IMR-90 (cell line): ENCODE measurements at regions not wholly inside any gene's neighbourhood (a gene's known extent, or its start where the extent isn't known, plus 50 kb on each side); places are given as distances from the start of the nearest gene placed in this dataset.

Source experiments
- ATAC-seq: fragments of 200-7000 bp; cut with Tn5 transposase; 2 replicates; pipeline ENCODE4 v1.9.1; 2020; ENCODE audit warnings: low read depth, mild to moderate bottlenecking, moderate library complexity
- BruUV-seq: library from RNA; stranded (reverse); fragments of 400-500 nt; replicated peaks from 2 replicates; lab custom pipeline; 2021; lab: Mats Ljungman, UMichigan
- CTCF ChIA-PET: fragments of 300-600 bp; formaldehyde crosslinking; extraction: SDS; loops from one replicate; lab custom pipeline; 2021; ENCODE audit warnings: antibody characterized with exemption; lab: Yijun Ruan, JAX
- POLR2A ChIA-PET: fragments of 300-600 bp; sonication (Branson Sonifier 250); formaldehyde crosslinking; loops from one replicate; lab custom pipeline; 2022; ENCODE audit warnings: antibody characterized with exemption; ENCODE audit not compliant: unreplicated experiment; lab: Charles Lee
- DNase-seq: peaks from one replicate; pipeline ENCODE4 v3.0.0; 2013
- H2AFZ ChIP-seq: replicated peaks from 2 replicates; pipeline ENCODE3; 2013; ENCODE audit warnings: low read length, mild to moderate bottlenecking; ENCODE audit not compliant: poor library complexity
- H2AK5ac ChIP-seq: 2 replicates; pipeline ENCODE4 v1.6.1; 2013; ENCODE audit warnings: low read depth, low read length, inconsistent platforms
- H2AK9ac ChIP-seq: replicated peaks from 2 replicates; pipeline ENCODE3; 2013; ENCODE audit warnings: mild to moderate bottlenecking, low read depth, low read length, moderate library complexity; ENCODE audit not compliant: poor library complexity
- H2BK120ac ChIP-seq: 2 replicates; pipeline ENCODE4 v1.6.1; 2013; ENCODE audit warnings: low read depth, low read length, inconsistent platforms
- H2BK15ac ChIP-seq: 3 replicates; pipeline ENCODE4 v1.6.1; 2013; ENCODE audit warnings: low read depth, low read length, inconsistent platforms
- H2BK20ac ChIP-seq: 2 replicates; pipeline ENCODE4 v1.6.1; 2013; ENCODE audit warnings: low read depth, mild to moderate bottlenecking, inconsistent platforms, low read length, moderate library complexity
- H2BK5ac ChIP-seq: 2 replicates; pipeline ENCODE4 v1.6.1; 2013; ENCODE audit warnings: mild to moderate bottlenecking, low read depth, low read length, inconsistent platforms; ENCODE audit not compliant: poor library complexity, severe bottlenecking
- H3K14ac ChIP-seq: replicated peaks from 2 replicates; pipeline ENCODE4 v1.6.1; 2013; ENCODE audit warnings: low read depth, low read length, inconsistent platforms
- H3K18ac ChIP-seq: 2 replicates; pipeline ENCODE4 v1.6.1; 2013; ENCODE audit warnings: low read depth, low read length, control low read depth
- H3K23ac ChIP-seq: 2 replicates; pipeline ENCODE4 v1.6.1; 2013; ENCODE audit warnings: low read depth, low read length, inconsistent platforms
- H3K27ac ChIP-seq: 2 replicates; pipeline ENCODE4 v1.5.1; 2013; ENCODE audit warnings: mild to moderate bottlenecking, control low read depth, low read length; ENCODE audit not compliant: insufficient read depth
- H3K27me3 ChIP-seq: 2 replicates; pipeline ENCODE4 v1.6.1; 2013; ENCODE audit warnings: low read length; ENCODE audit not compliant: control insufficient read depth, insufficient read depth
- H3K36me3 ChIP-seq: 2 replicates; pipeline ENCODE4 v1.6.1; 2013; ENCODE audit warnings: low read length, mixed read lengths; ENCODE audit not compliant: control insufficient read depth, insufficient read depth
- H3K4ac ChIP-seq: 2 replicates; pipeline ENCODE4 v1.6.1; 2013; ENCODE audit warnings: low read depth, low read length, inconsistent platforms
- H3K4me1 ChIP-seq: 2 replicates; pipeline ENCODE4 v1.6.1; 2013; ENCODE audit warnings: low read length, mixed read lengths; ENCODE audit not compliant: control insufficient read depth, insufficient read depth
- H3K4me2 ChIP-seq: 2 replicates; pipeline ENCODE4 v1.6.1; 2013; ENCODE audit warnings: low read depth, mild to moderate bottlenecking, control low read depth, low read length, moderate library complexity
- H3K4me3 ChIP-seq: 2 replicates; pipeline ENCODE4 v1.5.1; 2013; ENCODE audit warnings: low read depth, mild to moderate bottlenecking, control low read depth, low read length, moderate library complexity; ENCODE audit not compliant: insufficient read depth
- H3K56ac ChIP-seq: 2 replicates; pipeline ENCODE4 v1.6.1; 2013; ENCODE audit warnings: low read length, inconsistent platforms; ENCODE audit not compliant: insufficient read depth; ENCODE audit errors: extremely low read depth
- H3K79me1 ChIP-seq, 2 experiments: 2 replicates each; pipeline ENCODE4 v1.6.1; 2013; ENCODE audit warnings: low read length in 2 of 2, inconsistent platforms in 1 of 2, low read depth in 1 of 2
- H3K9ac ChIP-seq: 2 replicates; pipeline ENCODE4 v1.6.1; 2013; ENCODE audit warnings: low read depth, low read length, control low read depth
- H3K9me1 ChIP-seq: 2 replicates; pipeline ENCODE4 v1.6.1; 2013; ENCODE audit warnings: low read length, inconsistent platforms; ENCODE audit not compliant: insufficient read depth
- H3K9me3 ChIP-seq: 2 replicates; pipeline ENCODE4 v1.6.1; 2013; ENCODE audit warnings: low read length; ENCODE audit not compliant: control insufficient read depth, insufficient read depth
- H4K20me1 ChIP-seq: 2 replicates; pipeline ENCODE4 v1.6.1; 2013; ENCODE audit warnings: low read length, inconsistent platforms; ENCODE audit not compliant: insufficient read depth
- H4K5ac ChIP-seq: 2 replicates; pipeline ENCODE4 v1.6.1; 2013; ENCODE audit warnings: mild to moderate bottlenecking, low read depth, low read length, control low read depth
- H4K8ac ChIP-seq, 2 experiments: 2 replicates each; pipeline ENCODE4 v1.6.1; 2013; ENCODE audit warnings: low read depth in 2 of 2, low read length in 2 of 2, control low read depth in 1 of 2, inconsistent platforms in 1 of 2
- H4K91ac ChIP-seq: 2 replicates; pipeline ENCODE4 v1.6.1; 2013; ENCODE audit warnings: low read depth, low read length, inconsistent platforms; ENCODE audit not compliant: insufficient read depth
- CEBPB ChIP-seq: IDR thresholded peaks from 2 replicates; pipeline ENCODE4 v1.6.1; 2012; ENCODE audit warnings: low read depth, low read length, improper control_type of control experiment
- CHD1 ChIP-seq: IDR thresholded peaks from 2 replicates; pipeline ENCODE4 v1.6.1; 2012; ENCODE audit warnings: low read depth, low read length, improper control_type of control experiment
- FOS ChIP-seq: fragments of 150-350 bp; IDR thresholded peaks from 2 replicates; pipeline ENCODE4 v1.6.1; 2016; ENCODE audit warnings: low read depth, low read length
- MAFK ChIP-seq: IDR thresholded peaks from 2 replicates; pipeline ENCODE4 v1.6.1; 2012; ENCODE audit warnings: low read depth, low read length, improper control_type of control experiment
- MAZ ChIP-seq: IDR thresholded peaks from 2 replicates; pipeline ENCODE4 v1.6.1; 2012; ENCODE audit warnings: low read depth, mild to moderate bottlenecking, low read length, improper control_type of control experiment, moderate library complexity, borderline replicate concordance
- MXI1 ChIP-seq: IDR thresholded peaks from 2 replicates; pipeline ENCODE4 v1.6.1; 2012; ENCODE audit warnings: low read depth, mild to moderate bottlenecking, low read length, moderate library complexity, borderline replicate concordance
- NFE2L2 ChIP-seq: fragments of 150-350 bp; IDR thresholded peaks from 2 replicates; pipeline ENCODE4 v1.6.1; 2016; ENCODE audit warnings: low read depth, mild to moderate bottlenecking, low read length
- POLR2A ChIP-seq: IDR thresholded peaks from 2 replicates; pipeline ENCODE4 v1.6.1; 2012; ENCODE audit warnings: mild to moderate bottlenecking, low read depth, low read length
- RAD21 ChIP-seq: IDR thresholded peaks from 2 replicates; pipeline ENCODE4 v1.6.1; 2012; ENCODE audit warnings: low read length, improper control_type of control experiment
- RCOR1 ChIP-seq: IDR thresholded peaks from 2 replicates; pipeline ENCODE4 v1.6.1; 2012; ENCODE audit warnings: mild to moderate bottlenecking, low read length, improper control_type of control experiment; ENCODE audit not compliant: insufficient replicate concordance
- SMC3 ChIP-seq: fragments of 150-350 bp; IDR thresholded peaks from 2 replicates; pipeline ENCODE4 v1.6.1; 2016; ENCODE audit warnings: low read depth, mild to moderate bottlenecking, antibody characterized with exemption, low read length, moderate library complexity
- WGBS, 2 experiments: methylation state at CpG; one replicate each; pipeline versions ENCODE4 v1.1.5 to v1.1.7; 2013; ENCODE audit warnings: missing lambda C conversion rate in 2 of 2; ENCODE audit not compliant: insufficient read length in 1 of 2; ENCODE audit errors: extremely low coverage in 2 of 2; 5-methylcytosine and 5-hydroxymethylcytosine counted together
- dilution Hi-C: fragments of 300-500 bp; cut with HindIII; formaldehyde crosslinking; loops from one replicate; pipeline ENCODE4 v1.14.3; 2018; ENCODE audit warnings: low sequenced_read_pairs; ENCODE audit not compliant: unreplicated experiment
- in situ Hi-C: fragments of 300-500 bp; cut with MboI; formaldehyde crosslinking; loops from 3 replicates; pipeline ENCODE4 v1.14.3; 2019; ENCODE audit warnings: low sequenced_read_pairs, inconsistent platforms, mixed read lengths
- intact Hi-C: fragments of 100-400 bp; cut with micrococcal nuclease; formaldehyde crosslinking; loops from 2 replicates; pipeline ENCODE4 v1.10.0; 2022
- TF ChIP-seq, protein P1 (sequence below): fragments of 150-350 bp; IDR thresholded peaks from 2 replicates; pipeline ENCODE4 v1.6.1; 2017; ENCODE audit warnings: mild to moderate bottlenecking, antibody characterized with exemption, low read length, low read depth
- TF ChIP-seq, protein P2 (sequence below): fragments of 150-350 bp; IDR thresholded peaks from 2 replicates; pipeline ENCODE4 v1.6.1; 2016; ENCODE audit warnings: low read depth, mild to moderate bottlenecking, low read length, moderate library complexity, borderline replicate concordance

DNA sequence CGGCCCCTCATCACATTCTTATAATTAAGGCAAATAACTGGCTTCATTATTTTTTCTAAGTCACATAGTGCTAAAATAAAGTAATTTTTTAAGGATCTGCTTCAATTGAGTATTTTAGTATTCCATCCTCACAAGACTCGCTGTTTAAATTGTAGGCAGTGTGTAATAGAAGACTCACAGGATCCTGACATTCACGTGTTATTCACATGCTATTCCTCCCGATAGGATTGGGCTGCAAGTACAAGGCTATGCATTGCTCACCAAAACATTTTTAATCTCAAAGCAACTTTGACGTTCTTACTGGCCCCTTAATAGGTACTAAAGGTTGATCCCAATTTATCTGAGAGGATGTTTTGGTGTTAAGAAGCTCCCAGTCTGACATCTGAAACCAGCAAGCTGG lies 127.6 kb upstream of the L3MBTL4 start:
- CTCF ChIA-PET: interaction anchor here (1.7 to 2.5 kb wide), 2 partner anchors 20 to 343 kb away, joined by 6 to 18 read pairs; no protein-coding TSS in a partner anchor

More for the DNA sequence above, 127.6 kb upstream of the L3MBTL4 start:
- no peak for TF ChIP-seq CEBPB
- no peak for TF ChIP-seq NFE2L2
- TF ChIP-seq POLR2A: no peak
- TF ChIP-seq RAD21: no peak
- no peak for TF ChIP-seq MXI1
- TF ChIP-seq MAZ: no peak
- TF ChIP-seq, protein P1, sequence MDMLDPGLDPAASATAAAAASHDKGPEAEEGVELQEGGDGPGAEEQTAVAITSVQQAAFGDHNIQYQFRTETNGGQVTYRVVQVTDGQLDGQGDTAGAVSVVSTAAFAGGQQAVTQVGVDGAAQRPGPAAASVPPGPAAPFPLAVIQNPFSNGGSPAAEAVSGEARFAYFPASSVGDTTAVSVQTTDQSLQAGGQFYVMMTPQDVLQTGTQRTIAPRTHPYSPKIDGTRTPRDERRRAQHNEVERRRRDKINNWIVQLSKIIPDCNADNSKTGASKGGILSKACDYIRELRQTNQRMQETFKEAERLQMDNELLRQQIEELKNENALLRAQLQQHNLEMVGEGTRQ: no peak
- no peak for TF ChIP-seq SMC3
- no peak for TF ChIP-seq MAFK
- no peak for TF ChIP-seq RCOR1
- TF ChIP-seq, protein P2, sequence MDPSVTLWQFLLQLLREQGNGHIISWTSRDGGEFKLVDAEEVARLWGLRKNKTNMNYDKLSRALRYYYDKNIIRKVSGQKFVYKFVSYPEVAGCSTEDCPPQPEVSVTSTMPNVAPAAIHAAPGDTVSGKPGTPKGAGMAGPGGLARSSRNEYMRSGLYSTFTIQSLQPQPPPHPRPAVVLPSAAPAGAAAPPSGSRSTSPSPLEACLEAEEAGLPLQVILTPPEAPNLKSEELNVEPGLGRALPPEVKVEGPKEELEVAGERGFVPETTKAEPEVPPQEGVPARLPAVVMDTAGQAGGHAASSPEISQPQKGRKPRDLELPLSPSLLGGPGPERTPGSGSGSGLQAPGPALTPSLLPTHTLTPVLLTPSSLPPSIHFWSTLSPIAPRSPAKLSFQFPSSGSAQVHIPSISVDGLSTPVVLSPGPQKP: no peak
- TF ChIP-seq CHD1: no peak
- TF ChIP-seq FOS: no peak
- H3K56ac ChIP-seq: no peak overlapping the region
- H3K4ac ChIP-seq: no peak overlapping the region
- H3K14ac ChIP-seq: no peak overlapping the region
- no peak overlapping the region for H4K5ac ChIP-seq
- H2BK5ac ChIP-seq: no peak overlapping the region
- no peak overlapping the region for H2AK5ac ChIP-seq
- POLR2A ChIA-PET: no interaction called here
- no peak overlapping the region for H3K4me3 ChIP-seq
- no peaks in the 10 kb centered on the region for H3K27me3 ChIP-seq
- no TSS peak for BruUV-seq
- no peak overlapping the region for H3K27ac ChIP-seq
- dilution Hi-C loops (no loop called here), intact Hi-C loops (loop anchor here (5.0 to 10.0 kb wide), 3 partner anchors 85 to 463 kb away; no protein-coding TSS in a partner anchor), in situ Hi-C loops (no loop called here)
- no peak overlapping the region for H4K91ac ChIP-seq
- no peak overlapping the region for H3K18ac ChIP-seq
- H3K4me1 ChIP-seq: no peaks in the 10 kb centered on the region; the same call in 1 of the 2 replicates
- H3K23ac ChIP-seq: no peak overlapping the region
- H2BK120ac ChIP-seq: no peak overlapping the region
- no peak overlapping the region for H2AK9ac ChIP-seq
- WGBS, 2 experiments: no CpG with 5 or more reads among the region's 5 CpGs
- no peak overlapping the region for H3K4me2 ChIP-seq
- ATAC-seq (no peak), DNase-seq (no peak)
- no peaks in the 10 kb centered on the region for H4K20me1 ChIP-seq
- H2BK20ac ChIP-seq: no peak overlapping the region
- no peaks in the 10 kb centered on the region for H3K9me1 ChIP-seq
- no peaks in the 10 kb centered on the region for H3K79me1 ChIP-seq
- H3K9me3 ChIP-seq: no peaks in the 10 kb centered on the region
- no peak overlapping the region for H2BK15ac ChIP-seq
- no peak overlapping the region for H4K8ac ChIP-seq
- H3K36me3 ChIP-seq: no peaks in the 10 kb centered on the region
- H3K9ac ChIP-seq: no peak overlapping the region
- no peak overlapping the region for H2AFZ ChIP-seq
